ENCODE measurements at regions not wholly inside any gene's neighbourhood (a gene's known extent, or its start where the extent isn't known, plus 50 kb on each side); places are given as distances from the start of the nearest gene placed in this dataset.

- Mint-ChIP-seq H3K4me1 (ENCODE audit: low read depth) (peaks cover 4% of the 10 kb centered on the region), H3K9me3 (peaks cover 21% of the 10 kb centered on the region), H3K4me3 (no peak overlapping the region), H3K27ac (no peak overlapping the region), H3K27me3 (peaks cover 2% of the 10 kb centered on the region), H3K36me3 (ENCODE audit: low read depth) (no peaks in the 10 kb centered on the region)
- intact Hi-C loops (cut with micrococcal nuclease), result no loop called here
Observed at GRCh38 chr10:32114508-32114907, 58.3 kb upstream of the KIF5B start.

DNA sequence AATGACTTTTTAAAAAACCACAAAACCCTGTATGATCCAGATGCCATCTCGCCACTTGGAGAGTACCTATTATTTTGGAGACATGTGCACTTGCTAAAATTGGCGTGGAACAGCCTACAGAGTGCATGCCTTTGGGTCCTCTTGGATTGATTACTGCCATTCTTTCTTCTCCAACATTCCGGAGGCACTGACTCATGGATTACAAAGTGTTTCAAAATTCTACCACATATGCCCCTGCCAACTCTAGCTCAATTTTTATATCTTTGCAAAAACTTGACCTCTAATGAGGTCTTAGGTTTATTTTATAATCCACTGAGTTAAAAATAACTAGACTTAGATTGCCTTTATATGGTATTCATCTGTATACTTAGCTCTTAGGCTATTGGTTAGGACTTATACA is 55.8 kb upstream of the KIF5B start:
- H3K27ac Mint-ChIP-seq, result no peak overlapping the region
- peaks cover 23% of the 10 kb centered on the region for H3K9me3 Mint-ChIP-seq

DNA sequence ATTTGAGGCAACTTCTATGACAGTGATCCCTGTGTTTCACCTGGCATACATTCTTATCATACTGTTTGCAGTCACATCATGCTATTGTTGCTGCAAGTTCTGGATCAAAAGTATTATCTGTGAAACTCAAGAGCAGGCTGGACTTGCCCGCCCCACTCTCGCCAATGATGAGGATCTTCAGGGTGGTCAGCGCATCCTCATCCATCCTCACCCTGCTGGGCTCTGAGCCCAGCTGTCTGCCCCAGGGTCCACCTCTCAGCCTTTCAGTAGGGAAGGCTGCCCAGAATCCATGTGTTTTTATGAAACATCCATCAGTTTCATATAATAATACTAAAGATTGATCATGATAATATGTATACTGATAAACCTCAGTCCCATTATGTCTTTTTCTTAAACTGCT is 55.4 kb upstream of the KIF5B start:
- Mint-ChIP-seq H3K4me1 (ENCODE audit: low read depth) (peaks cover 4% of the 10 kb centered on the region), H3K4me3 (no peak overlapping the region), H3K36me3 (ENCODE audit: low read depth) (no peaks in the 10 kb centered on the region), H3K27me3 (no peaks in the 10 kb centered on the region), H3K27ac (no peak overlapping the region), H3K9me3 (peaks cover 23% of the 10 kb centered on the region)
- intact Hi-C loops (cut with micrococcal nuclease), result no loop called here

More for the DNA sequence above, 55.8 kb upstream of the KIF5B start:
- H3K4me3 Mint-ChIP-seq, result no peak overlapping the region
- H3K27me3 Mint-ChIP-seq, result no peaks in the 10 kb centered on the region
- peaks cover 4% of the 10 kb centered on the region for H3K4me1 Mint-ChIP-seq (ENCODE audit: low read depth)
- intact Hi-C loops (cut with micrococcal nuclease), result no loop called here
- H3K36me3 Mint-ChIP-seq (ENCODE audit: low read depth), result no peaks in the 10 kb centered on the region

- Mint-ChIP-seq H3K27me3 (no peaks in the 10 kb centered on the region), H3K27ac (no peak overlapping the region), H3K4me1 (ENCODE audit: low read depth) (peaks cover 4% of the 10 kb centered on the region), H3K9me3 (peaks cover 19% of the 10 kb centered on the region), H3K4me3 (no peak overlapping the region), H3K36me3 (ENCODE audit: low read depth) (no peaks in the 10 kb centered on the region)
- intact Hi-C loops (cut with micrococcal nuclease), result no loop called here
Observed at GRCh38 chr10:32110790-32111189, 54.6 kb upstream of the KIF5B start.

GRCh38 chr10:32109603-32110002 is 53.4 kb upstream of the KIF5B start:
- Mint-ChIP-seq H3K27me3 (no peaks in the 10 kb centered on the region), H3K9me3 (peaks cover 9% of the 10 kb centered on the region), H3K4me1 (ENCODE audit: low read depth) (no peaks in the 10 kb centered on the region), H3K4me3 (no peak overlapping the region), H3K36me3 (ENCODE audit: low read depth) (no peaks in the 10 kb centered on the region), H3K27ac (no peak overlapping the region)
- intact Hi-C loops (cut with micrococcal nuclease), result no loop called here
